ENCODE measurements at regions not wholly inside any gene's neighbourhood (a gene's known extent, or its start where the extent isn't known, plus 50 kb on each side); places are given as distances from the start of the nearest gene placed in this dataset.

DNA sequence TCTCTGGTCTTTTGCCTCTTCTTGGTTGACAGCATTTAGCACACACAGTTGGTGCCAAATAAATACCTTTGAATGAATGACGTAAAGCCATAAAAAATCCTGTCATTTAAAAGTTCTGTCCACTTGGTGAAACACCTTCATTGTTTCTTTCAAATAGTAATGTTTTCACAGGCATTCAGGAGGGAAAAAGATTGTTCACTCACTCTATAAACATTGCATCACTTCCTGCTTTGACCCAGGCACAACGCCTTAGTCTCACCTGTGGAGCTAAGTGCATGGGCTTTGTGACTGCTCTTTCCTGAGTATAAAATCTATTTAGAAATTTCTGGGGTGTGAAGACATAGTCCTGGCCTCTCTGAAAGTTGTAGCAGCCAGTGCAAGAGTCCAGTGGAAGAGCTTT is 88.9 kb upstream of the CXCL14 start:
- no peak for DNase-seq (ENCODE audit: extremely low spot score, unreplicated experiment)
- Mint-ChIP-seq H3K27me3 (peaks cover 9% of the 10 kb centered on the region), H3K9me3 (peaks cover 5% of the 10 kb centered on the region), H3K27ac (no peak overlapping the region), H3K36me3 (no peaks in the 10 kb centered on the region), H3K4me3 (no peak overlapping the region), H3K4me1 (ENCODE audit: unreplicated experiment) (peaks cover 29% of the 10 kb centered on the region)
- TF ChIP-seq, protein P1, sequence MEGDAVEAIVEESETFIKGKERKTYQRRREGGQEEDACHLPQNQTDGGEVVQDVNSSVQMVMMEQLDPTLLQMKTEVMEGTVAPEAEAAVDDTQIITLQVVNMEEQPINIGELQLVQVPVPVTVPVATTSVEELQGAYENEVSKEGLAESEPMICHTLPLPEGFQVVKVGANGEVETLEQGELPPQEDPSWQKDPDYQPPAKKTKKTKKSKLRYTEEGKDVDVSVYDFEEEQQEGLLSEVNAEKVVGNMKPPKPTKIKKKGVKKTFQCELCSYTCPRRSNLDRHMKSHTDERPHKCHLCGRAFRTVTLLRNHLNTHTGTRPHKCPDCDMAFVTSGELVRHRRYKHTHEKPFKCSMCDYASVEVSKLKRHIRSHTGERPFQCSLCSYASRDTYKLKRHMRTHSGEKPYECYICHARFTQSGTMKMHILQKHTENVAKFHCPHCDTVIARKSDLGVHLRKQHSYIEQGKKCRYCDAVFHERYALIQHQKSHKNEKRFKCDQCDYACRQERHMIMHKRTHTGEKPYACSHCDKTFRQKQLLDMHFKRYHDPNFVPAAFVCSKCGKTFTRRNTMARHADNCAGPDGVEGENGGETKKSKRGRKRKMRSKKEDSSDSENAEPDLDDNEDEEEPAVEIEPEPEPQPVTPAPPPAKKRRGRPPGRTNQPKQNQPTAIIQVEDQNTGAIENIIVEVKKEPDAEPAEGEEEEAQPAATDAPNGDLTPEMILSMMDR (conservative IDR thresholded peaks at IDR 0.05): no peak

DNA sequence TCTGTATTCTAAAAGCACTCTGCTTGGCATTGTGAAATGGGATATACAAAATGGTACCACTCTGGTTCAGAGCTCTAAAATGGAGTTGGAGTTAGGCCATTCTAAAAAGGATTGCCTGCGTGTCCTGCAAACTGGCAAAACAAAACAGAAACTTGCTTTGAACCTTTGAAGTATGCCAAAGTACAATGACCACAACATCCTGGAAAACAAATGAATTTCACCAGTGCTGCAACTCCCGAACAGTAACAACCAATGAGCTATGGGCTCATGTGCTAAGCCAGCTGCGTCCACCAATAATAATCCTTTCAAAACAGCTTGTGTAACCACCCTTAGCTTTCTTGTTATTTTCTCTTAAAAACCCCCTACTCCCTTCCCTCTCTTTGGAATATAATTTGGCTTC is 88.4 kb upstream of the CXCL14 start:
- Mint-ChIP-seq H3K27me3 (peaks cover 11% of the 10 kb centered on the region), H3K27ac (no peak overlapping the region), H3K9me3 (peaks cover 5% of the 10 kb centered on the region), H3K4me3 (no peak overlapping the region), H3K4me1 (ENCODE audit: unreplicated experiment) (peaks cover 33% of the 10 kb centered on the region), H3K36me3 (no peaks in the 10 kb centered on the region)
- TF ChIP-seq, protein P1 (conservative IDR thresholded peaks at IDR 0.05): no peak
- no peak for DNase-seq (ENCODE audit: extremely low spot score, unreplicated experiment)

DNA sequence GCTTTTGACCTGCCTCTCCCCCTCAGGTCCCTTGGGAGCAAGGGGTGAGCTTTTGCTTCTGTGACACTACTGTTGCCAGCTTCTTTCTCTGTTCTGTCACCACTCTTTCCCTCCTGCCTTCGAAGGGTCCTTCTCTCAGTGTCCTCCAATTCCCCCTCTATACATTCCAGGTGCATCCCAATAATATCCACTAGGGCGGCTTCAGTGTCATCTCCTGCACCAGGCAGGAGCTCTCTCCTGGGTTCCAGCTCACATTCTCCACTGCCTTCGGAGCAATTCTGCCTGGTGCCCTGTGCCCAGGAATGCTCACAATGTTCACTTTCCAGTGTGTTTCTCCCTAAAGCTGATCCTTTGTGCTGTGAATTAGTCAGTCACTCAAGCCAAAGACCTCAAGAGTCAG is 83.9 kb upstream of the CXCL14 start:
- H3K4me3 Mint-ChIP-seq: peak overlapping the region; percentile 4
- peaks cover 31% of the 10 kb centered on the region for H3K27me3 Mint-ChIP-seq
- peak overlapping the region; percentile 17 for H3K27ac Mint-ChIP-seq
- peaks cover 13% of the 10 kb centered on the region for H3K9me3 Mint-ChIP-seq
- peaks cover 7% of the 10 kb centered on the region for H3K36me3 Mint-ChIP-seq
- peaks cover 25% of the 10 kb centered on the region for H3K4me1 Mint-ChIP-seq (ENCODE audit: unreplicated experiment)
- TF ChIP-seq, protein P1 (conservative IDR thresholded peaks at IDR 0.05): peak; percentile 15
- no peak for DNase-seq (ENCODE audit: extremely low spot score, unreplicated experiment)

DNA sequence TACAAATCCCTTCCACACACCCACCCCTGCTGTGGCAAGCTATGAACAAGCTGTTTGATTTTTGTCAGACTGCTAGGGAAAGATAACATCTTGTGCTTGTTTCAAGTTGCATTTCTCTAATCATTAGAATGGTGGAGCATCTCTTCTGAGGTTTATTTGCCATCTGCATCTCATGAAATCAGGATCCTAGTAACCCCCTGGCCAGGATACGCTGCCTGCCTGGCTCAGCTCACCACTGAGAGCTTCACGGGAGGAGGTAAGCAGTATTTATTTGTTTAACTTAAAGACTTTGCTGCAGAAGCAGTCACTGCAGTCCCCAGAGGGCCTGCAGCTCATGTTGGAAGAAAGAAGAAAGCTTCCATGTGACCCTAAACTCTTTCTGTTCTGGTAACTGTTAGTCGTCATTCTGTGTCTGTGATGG is 83.3 kb upstream of the CXCL14 start:
- peaks cover 22% of the 10 kb centered on the region for H3K4me1 Mint-ChIP-seq (ENCODE audit: unreplicated experiment)
- H3K36me3 Mint-ChIP-seq: peaks cover 7% of the 10 kb centered on the region
- peaks cover 28% of the 10 kb centered on the region for H3K27me3 Mint-ChIP-seq
- no peak overlapping the region for H3K27ac Mint-ChIP-seq
- peaks cover 12% of the 10 kb centered on the region for H3K9me3 Mint-ChIP-seq
- H3K4me3 Mint-ChIP-seq: no peak overlapping the region
- TF ChIP-seq, protein P1 (conservative IDR thresholded peaks at IDR 0.05): no peak
- no peak for DNase-seq (ENCODE audit: extremely low spot score, unreplicated experiment)

DNA sequence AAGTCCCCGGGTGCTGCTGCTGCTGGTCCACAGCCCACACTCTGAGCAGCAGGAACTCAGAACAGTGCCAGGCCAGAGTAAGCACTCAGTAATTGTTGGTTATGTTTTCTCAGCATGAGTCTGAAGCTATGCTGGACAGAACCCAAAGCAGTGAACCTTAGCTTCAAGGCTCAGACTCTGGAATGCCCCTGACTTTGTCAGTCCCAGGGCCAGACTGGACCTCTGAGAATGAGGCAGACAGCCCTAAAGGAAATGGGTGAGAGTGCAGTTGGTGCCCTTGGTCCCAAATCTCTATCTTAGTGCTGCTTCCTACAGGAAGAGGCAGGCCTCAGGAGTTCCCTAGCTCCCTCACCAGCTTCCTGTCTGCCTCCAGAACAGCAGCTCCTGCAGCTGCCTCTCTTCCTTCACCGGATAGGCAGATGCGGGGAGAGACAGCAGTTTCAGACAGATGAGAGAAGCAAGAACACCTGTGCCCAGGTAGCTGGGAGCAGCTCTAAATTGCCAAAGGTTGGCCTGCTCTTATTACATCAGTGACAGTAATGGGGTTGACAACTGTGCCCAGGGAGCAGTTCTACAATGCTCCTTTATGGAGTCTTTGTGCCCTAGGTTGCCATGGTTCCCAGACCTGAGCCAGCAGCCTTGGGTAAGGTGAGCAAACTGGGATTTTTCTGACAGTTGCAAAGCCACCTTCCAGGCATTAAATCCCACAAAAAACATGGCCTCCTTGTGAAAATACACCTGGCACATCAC is 82.2 kb upstream of the CXCL14 start:
- no peak for DNase-seq (ENCODE audit: extremely low spot score, unreplicated experiment)
- peaks cover 7% of the 10 kb centered on the region for H3K36me3 Mint-ChIP-seq

More for the DNA sequence above, 82.2 kb upstream of the CXCL14 start:
- Mint-ChIP-seq H3K4me3 (no peak overlapping the region), H3K27ac (no peak overlapping the region), H3K9me3 (peaks cover 12% of the 10 kb centered on the region), H3K4me1 (ENCODE audit: unreplicated experiment) (peaks cover 22% of the 10 kb centered on the region), H3K27me3 (peaks cover 28% of the 10 kb centered on the region)
- TF ChIP-seq, protein P1 (conservative IDR thresholded peaks at IDR 0.05): no peak

Measured in type B pancreatic cell (in vitro differentiated cells).